ENCODE measurements at regions not wholly inside any gene's neighbourhood (a gene's known extent, or its start where the extent isn't known, plus 50 kb on each side); places are given as distances from the start of the nearest gene placed in this dataset.

GRCh38 chr20:6956574-6956973 is 189.1 kb downstream of the BMP2 start:
- DNase-seq: no peak

- DNase-seq: no peak
Measured at GRCh38 chr20:6959900-6960312, 192.4 kb downstream of the BMP2 start.

GRCh38 chr20:6966721-6967120 is 199.2 kb downstream of the BMP2 start:
- DNase-seq: no peak

- no peak for DNase-seq
Measured at GRCh38 chr20:6974838-6975237, 207.4 kb downstream of the BMP2 start.

GRCh38 chr20:6975311-6975710 is 207.8 kb downstream of the BMP2 start:
- DNase-seq: no peak

- DNase-seq: no peak
Measured at GRCh38 chr20:6976106-6976900, 208.8 kb downstream of the BMP2 start.

GRCh38 chr20:6979621-6980020 is 212.1 kb downstream of the BMP2 start:
- DNase-seq: no peak

- DNase-seq: no peak
Measured at GRCh38 chr20:6993011-6993410, 225.5 kb downstream of the BMP2 start.

GRCh38 chr20:6993511-6993910 is 226.0 kb downstream of the BMP2 start:
- no peak for DNase-seq

- DNase-seq: no peak
Measured at GRCh38 chr20:6994452-6994851, 227.0 kb downstream of the BMP2 start.

GRCh38 chr20:6998909-6999308 is 231.4 kb downstream of the BMP2 start:
- DNase-seq: no peak

- DNase-seq: no peak
Measured at GRCh38 chr20:6999381-6999780, 231.9 kb downstream of the BMP2 start.

GRCh38 chr20:7003598-7003997 is 236.1 kb downstream of the BMP2 start:
- DNase-seq: no peak

- no peak for DNase-seq
Measured at GRCh38 chr20:7004801-7005200, 237.3 kb downstream of the BMP2 start.

- DNase-seq: no peak
Measured at GRCh38 chr20:7010527-7010926, 243.0 kb downstream of the BMP2 start.

GRCh38 chr20:7015257-7015656 is 247.8 kb downstream of the BMP2 start:
- no peak for DNase-seq

GRCh38 chr20:7022597-7022996 is 255.1 kb downstream of the BMP2 start:
- no peak for DNase-seq

- DNase-seq: no peak
Measured at GRCh38 chr20:7025635-7026034, 258.1 kb downstream of the BMP2 start.

- no peak for DNase-seq
Measured at GRCh38 chr20:7029019-7029418, 261.5 kb downstream of the BMP2 start.

- no peak for DNase-seq
Measured at GRCh38 chr20:7031222-7031621, 263.7 kb downstream of the BMP2 start.

GRCh38 chr20:7038029-7038428 is 270.5 kb downstream of the BMP2 start:
- DNase-seq: no peak

- DNase-seq: no peak
Measured at GRCh38 chr20:7057611-7058010, 290.1 kb downstream of the BMP2 start.

GRCh38 chr20:7078804-7079203 is 311.3 kb downstream of the BMP2 start:
- no peak for DNase-seq

GRCh38 chr20:7080472-7080871 is 313.0 kb downstream of the BMP2 start:
- no peak for DNase-seq

- DNase-seq: no peak
Measured at GRCh38 chr20:7085467-7085866, 318.0 kb downstream of the BMP2 start.
